ENCODE measurements at regions not wholly inside any gene's neighbourhood (a gene's known extent, or its start where the extent isn't known, plus 50 kb on each side); places are given as distances from the start of the nearest gene placed in this dataset.

- H3K9me3 ChIP-seq (replicated peaks; ENCODE audit: control insufficient read depth, insufficient read depth, low read depth, low read length), result no peaks in the 10 kb centered on the region
- BruUV-seq (replicated peaks), result no TSS peak
- H2AFZ ChIP-seq (ENCODE audit: low read depth, low read length), result no peak overlapping the region
- intact Hi-C loops (cut with micrococcal nuclease), result no loop called here
- H4K20me1 ChIP-seq (replicated peaks; ENCODE audit: control insufficient read depth, insufficient read depth, low read length), result no peaks in the 10 kb centered on the region
- TF ChIP-seq ZBTB17 (CRISPR knock-in tag; IDR thresholded peaks at IDR 0.05) (no peak), HNRNPL (IDR thresholded peaks at IDR 0.05; ENCODE audit: low read depth, low read length) (no peak), E2F1 (CRISPR knock-in tag; IDR thresholded peaks at IDR 0.05) (no peak), KLF13 (tag; IDR thresholded peaks at IDR 0.05; ENCODE audit: borderline replicate concordance, low read depth) (no peak), STAG1 (CRISPR knock-in tag; IDR thresholded peaks at IDR 0.05; ENCODE audit: borderline replicate concordance) (no peak), ZNF133 (CRISPR knock-in tag; IDR thresholded peaks at IDR 0.05) (no peak)
- ChIA-PET CTCF (ENCODE audit: low intra/inter-chr PET ratio) (no interaction called here), POLR2A (no interaction called here)
- H3K9ac ChIP-seq (ENCODE audit: insufficient read depth in 1 of 2, low read depth in 2 of 2, low read length in 2 of 2), result no peak overlapping the region
- H3K27me3 ChIP-seq (ENCODE audit: control insufficient read depth in 2 of 2, insufficient read depth in 2 of 2, low read length in 2 of 2), result no peaks in the 10 kb centered on the region
- no peaks in the 10 kb centered on the region for H3K4me1 ChIP-seq (replicated peaks in 1 of 2; ENCODE audit: control insufficient read depth in 2 of 2, insufficient read depth in 2 of 2, low read length in 2 of 2)
- FAIRE-seq (no peak), ATAC-seq (no peak), DNase-seq (ENCODE audit: extremely low read depth in 1 of 4, low spot score in 3 of 4) (no peak)
- no peak overlapping the region for H3K4me3 ChIP-seq
- no peaks in the 10 kb centered on the region for H3K36me3 ChIP-seq (ENCODE audit: control insufficient read depth, insufficient read depth, low read length)
- no peak overlapping the region for H3K27ac ChIP-seq (ENCODE audit: extremely low read depth, low read depth, low read length)
- no peak overlapping the region for H3K4me2 ChIP-seq (ENCODE audit: insufficient read depth, low read length)
- in situ Hi-C loops (cut with MboI), result no loop called here
- WGBS (ENCODE audit: insufficient coverage, low coverage, missing lambda C conversion rate), result 7% methylated on average over 2 of the region's 2 CpGs
- no peaks in the 10 kb centered on the region for H3K79me2 ChIP-seq (ENCODE audit: control insufficient read depth, insufficient read depth, low read length)
- H3K9me1 ChIP-seq (ENCODE audit: control insufficient read depth, insufficient read depth, low read length), result no peaks in the 10 kb centered on the region
Measured at GRCh38 chr1:74830766-74831165, 97.8 kb downstream of the TYW3 start.

GRCh38 chr1:74834261-74834660 is 101.3 kb downstream of the TYW3 start:
- intact Hi-C loops (cut with micrococcal nuclease) (no loop called here), in situ Hi-C loops (cut with MboI) (no loop called here)
- BruUV-seq (replicated peaks), result no TSS peak
- H3K27ac ChIP-seq (ENCODE audit: extremely low read depth, low read depth, low read length), result no peak overlapping the region
- H3K9me3 ChIP-seq (replicated peaks; ENCODE audit: control insufficient read depth, insufficient read depth, low read depth, low read length), result no peaks in the 10 kb centered on the region
- no peaks in the 10 kb centered on the region for H4K20me1 ChIP-seq (replicated peaks; ENCODE audit: control insufficient read depth, insufficient read depth, low read length)
- H3K9ac ChIP-seq (ENCODE audit: insufficient read depth in 1 of 2, low read depth in 2 of 2, low read length in 2 of 2), result no peak overlapping the region
- TF ChIP-seq MAZ (CRISPR knock-in tag; conservative IDR thresholded peaks at IDR 0.05 in 1 of 2, IDR thresholded peaks at IDR 0.05 in 1 of 2) (no peak), POLR2G (IDR thresholded peaks at IDR 0.05; ENCODE audit: low read depth, low read length) (no peak), ARID2 (IDR thresholded peaks at IDR 0.05) (no peak), SREBF2 (CRISPR knock-in tag; IDR thresholded peaks at IDR 0.05) (no peak), ESRRB (CRISPR knock-in tag; IDR thresholded peaks at IDR 0.05; ENCODE audit: borderline replicate concordance) (no peak), MBD2 (IDR thresholded peaks at IDR 0.05; ENCODE audit: borderline replicate concordance, low read depth) (no peak), FOXA1 (IDR thresholded peaks at IDR 0.05; ENCODE audit: borderline replicate concordance) (no peak)
- FAIRE-seq, result no peak
- DNase-seq (ENCODE audit: extremely low read depth in 1 of 4, low spot score in 3 of 4), result no peak
- ChIA-PET CTCF (ENCODE audit: low intra/inter-chr PET ratio) (no interaction called here), POLR2A (no interaction called here)
- no peak overlapping the region for H2AFZ ChIP-seq (ENCODE audit: low read depth, low read length)
- no peaks in the 10 kb centered on the region for H3K79me2 ChIP-seq (ENCODE audit: control insufficient read depth, insufficient read depth, low read length)
- H3K36me3 ChIP-seq (ENCODE audit: control insufficient read depth, insufficient read depth, low read length), result no peaks in the 10 kb centered on the region
- no peak for ATAC-seq
- no peaks in the 10 kb centered on the region for H3K27me3 ChIP-seq (ENCODE audit: control insufficient read depth in 2 of 2, insufficient read depth in 2 of 2, low read length in 2 of 2)
- H3K9me1 ChIP-seq (ENCODE audit: control insufficient read depth, insufficient read depth, low read length), result no peaks in the 10 kb centered on the region
- no peak overlapping the region for H3K4me3 ChIP-seq
- H3K4me2 ChIP-seq (ENCODE audit: insufficient read depth, low read length), result no peak overlapping the region
- H3K4me1 ChIP-seq (replicated peaks in 1 of 2; ENCODE audit: control insufficient read depth in 2 of 2, insufficient read depth in 2 of 2, low read length in 2 of 2), result no peaks in the 10 kb centered on the region

Data from K562 (cell line).